Upper lobe of right lung (tissue), 1 donor: ENCODE measurements at regions not wholly inside any gene's neighbourhood (a gene's known extent, or its start where the extent isn't known, plus 50 kb on each side); places are given as distances from the start of the nearest gene placed in this dataset.

Experiments
- ATAC-seq: fragments of 200-7000 bp; cut with Tn5 transposase; one replicate; pipeline ENCODE4 v1.9.1; 2020; ENCODE audit warnings: mild to moderate bottlenecking, moderate library complexity
- DNase-seq: peaks from one replicate; pipeline ENCODE4 v3.0.0-alpha.2; 2020
- H3K27ac ChIP-seq: fragments of 200-600 bp; one replicate; pipeline ENCODE4 v1.8.0; 2022
- H3K27me3 ChIP-seq: fragments of 200-600 bp; one replicate; pipeline ENCODE4 v1.8.0; 2022; ENCODE audit warnings: mild to moderate bottlenecking
- H3K36me3 ChIP-seq: fragments of 200-600 bp; one replicate; pipeline ENCODE4 v1.8.0; 2022
- H3K4me1 ChIP-seq: fragments of 200-600 bp; one replicate; pipeline ENCODE4 v1.8.0; 2022
- H3K4me3 ChIP-seq: fragments of 200-600 bp; one replicate; pipeline ENCODE4 v1.8.0; 2022; ENCODE audit warnings: mild to moderate bottlenecking
- H3K9me3 ChIP-seq: fragments of 200-600 bp; one replicate; pipeline ENCODE4 v1.8.0; 2022
- intact Hi-C: fragments of 100-400 bp; cut with DNase I; formaldehyde crosslinking; loops from one replicate; pipeline ENCODE4 v1.11.0; 2022
- TF ChIP-seq, protein P1 (sequence below): fragments of 200-600 bp; IDR thresholded peaks from one replicate; pipeline ENCODE4 v1.8.0; 2022; ENCODE audit warnings: antibody characterized with exemption
- donor health status: DM: no; HTN: yes; CAD: no; lungs with severe emphysema.

DNA sequence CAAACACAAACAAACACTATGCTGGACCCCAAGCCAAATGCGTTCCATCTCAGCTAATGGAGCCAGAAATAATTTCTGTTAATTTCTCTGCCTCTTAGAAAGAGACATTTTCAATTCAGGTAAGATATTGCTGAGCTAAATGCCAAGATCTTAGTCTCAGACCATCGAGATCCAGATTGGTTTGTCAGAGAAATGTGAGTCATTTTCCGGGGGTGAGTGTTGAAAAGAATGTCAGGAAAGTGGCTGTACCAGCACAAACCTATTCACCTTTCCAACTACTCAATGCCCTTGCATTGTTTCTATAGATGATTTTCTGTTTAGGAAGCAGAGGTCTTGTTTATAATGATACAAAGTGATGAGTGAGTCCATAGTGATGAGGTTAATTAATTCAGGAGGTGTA is 266.8 kb upstream of the TSHZ3 start:
- DNase-seq, result no peak
- intact Hi-C loops, result no loop called here
- TF ChIP-seq, protein P1, sequence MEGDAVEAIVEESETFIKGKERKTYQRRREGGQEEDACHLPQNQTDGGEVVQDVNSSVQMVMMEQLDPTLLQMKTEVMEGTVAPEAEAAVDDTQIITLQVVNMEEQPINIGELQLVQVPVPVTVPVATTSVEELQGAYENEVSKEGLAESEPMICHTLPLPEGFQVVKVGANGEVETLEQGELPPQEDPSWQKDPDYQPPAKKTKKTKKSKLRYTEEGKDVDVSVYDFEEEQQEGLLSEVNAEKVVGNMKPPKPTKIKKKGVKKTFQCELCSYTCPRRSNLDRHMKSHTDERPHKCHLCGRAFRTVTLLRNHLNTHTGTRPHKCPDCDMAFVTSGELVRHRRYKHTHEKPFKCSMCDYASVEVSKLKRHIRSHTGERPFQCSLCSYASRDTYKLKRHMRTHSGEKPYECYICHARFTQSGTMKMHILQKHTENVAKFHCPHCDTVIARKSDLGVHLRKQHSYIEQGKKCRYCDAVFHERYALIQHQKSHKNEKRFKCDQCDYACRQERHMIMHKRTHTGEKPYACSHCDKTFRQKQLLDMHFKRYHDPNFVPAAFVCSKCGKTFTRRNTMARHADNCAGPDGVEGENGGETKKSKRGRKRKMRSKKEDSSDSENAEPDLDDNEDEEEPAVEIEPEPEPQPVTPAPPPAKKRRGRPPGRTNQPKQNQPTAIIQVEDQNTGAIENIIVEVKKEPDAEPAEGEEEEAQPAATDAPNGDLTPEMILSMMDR, result no peak
- H3K27me3 ChIP-seq, result no peaks in the 10 kb centered on the region
- H3K36me3 ChIP-seq, result no peaks in the 10 kb centered on the region
- H3K4me3 ChIP-seq, result no peak overlapping the region
- no peak overlapping the region for H3K27ac ChIP-seq
- H3K9me3 ChIP-seq, result no peaks in the 10 kb centered on the region
- no peak for ATAC-seq
- no peaks in the 10 kb centered on the region for H3K4me1 ChIP-seq

DNA sequence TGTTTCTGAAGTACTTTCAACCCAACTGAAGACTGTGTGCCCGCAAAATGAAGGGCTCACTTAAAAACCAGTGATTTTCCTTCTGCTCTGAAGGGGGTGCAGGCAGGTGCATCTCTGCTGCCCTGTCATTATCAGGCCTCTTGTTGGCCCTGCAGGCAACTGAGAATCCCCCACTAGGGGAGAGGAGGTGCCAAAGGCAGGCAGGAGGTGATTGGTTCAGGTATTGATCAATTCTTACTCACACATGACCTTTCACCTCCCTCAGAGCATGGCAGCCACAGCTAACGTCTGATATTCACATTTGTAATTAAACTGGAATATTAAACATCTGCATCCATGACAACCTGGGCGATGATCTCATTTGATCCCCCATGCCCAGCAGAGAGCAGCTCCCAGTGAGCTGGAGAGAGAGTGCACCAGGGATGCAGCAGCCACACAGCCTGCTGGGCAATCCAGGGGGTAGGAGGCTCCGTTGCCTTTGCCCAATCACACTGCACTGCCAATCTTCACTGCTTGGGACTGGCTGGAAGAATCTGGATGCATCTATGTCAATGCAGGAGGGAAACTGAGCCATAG is 267.9 kb upstream of the TSHZ3 start:
- Histone ChIP-seq H3K27me3 (no peaks in the 10 kb centered on the region), H3K9me3 (no peaks in the 10 kb centered on the region), H3K4me3 (no peak overlapping the region), H3K27ac (no peak overlapping the region), H3K4me1 (no peaks in the 10 kb centered on the region), H3K36me3 (no peaks in the 10 kb centered on the region)
- ATAC-seq (no peak), DNase-seq (no peak)
- intact Hi-C loops, result no loop called here
- TF ChIP-seq, protein P1, result no peak

DNA sequence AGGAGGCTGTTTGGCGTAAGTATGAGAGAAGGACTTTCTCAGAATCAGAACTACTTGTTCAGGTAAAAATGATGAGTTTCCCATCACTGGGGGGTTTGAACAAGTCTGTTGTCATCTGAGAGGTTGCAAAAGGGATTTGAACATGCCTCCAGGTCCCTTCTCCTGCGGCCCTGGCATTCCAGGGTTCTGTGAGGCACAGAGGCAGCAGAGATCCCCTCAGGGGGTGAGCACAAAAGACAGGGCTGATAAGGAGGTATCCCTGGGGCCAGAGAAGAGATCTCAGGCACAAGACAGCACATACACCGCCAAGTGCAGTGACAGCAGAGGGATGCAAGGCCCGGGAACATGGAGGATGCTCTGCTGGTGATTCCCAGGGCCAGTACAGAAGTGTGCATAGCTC is 275.8 kb upstream of the TSHZ3 start:
- no peak for ATAC-seq
- intact Hi-C loops, result no loop called here

DNA sequence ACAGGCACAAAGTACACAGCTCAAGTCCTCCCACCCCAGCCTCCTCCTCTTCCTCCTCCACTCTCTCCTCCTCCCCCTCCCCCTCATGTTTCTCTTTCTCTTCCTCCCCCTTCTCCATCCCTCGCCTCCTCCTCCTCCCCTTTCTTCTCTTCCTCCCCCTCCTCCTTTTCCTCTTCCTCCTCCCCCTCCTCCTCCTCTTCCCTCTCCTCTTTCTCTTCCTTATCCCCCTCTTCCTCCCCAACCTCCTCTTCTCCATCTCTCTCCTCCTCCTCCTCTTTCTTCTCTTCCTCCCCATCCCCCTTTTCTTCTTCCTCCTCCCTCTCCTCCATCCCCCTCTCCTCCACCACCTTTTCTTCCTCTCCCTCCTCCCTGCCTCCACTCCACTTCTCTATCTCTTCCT is 276.3 kb upstream of the TSHZ3 start:
- H3K27ac ChIP-seq, result no peak overlapping the region
- ATAC-seq, result no peak
- TF ChIP-seq, protein P1, result no peak
- H3K4me3 ChIP-seq, result no peak overlapping the region
- no peaks in the 10 kb centered on the region for H3K4me1 ChIP-seq
- intact Hi-C loops, result no loop called here
- H3K9me3 ChIP-seq, result no peaks in the 10 kb centered on the region
- H3K27me3 ChIP-seq, result no peaks in the 10 kb centered on the region
- no peak for DNase-seq
- no peaks in the 10 kb centered on the region for H3K36me3 ChIP-seq

More for the DNA sequence above, 275.8 kb upstream of the TSHZ3 start:
- no peaks in the 10 kb centered on the region for H3K9me3 ChIP-seq
- no peak overlapping the region for H3K4me3 ChIP-seq
- no peaks in the 10 kb centered on the region for H3K27me3 ChIP-seq
- H3K36me3 ChIP-seq, result no peaks in the 10 kb centered on the region
- no peak overlapping the region for H3K27ac ChIP-seq
- no peaks in the 10 kb centered on the region for H3K4me1 ChIP-seq
- DNase-seq, result no peak
- TF ChIP-seq, protein P1, result no peak

DNA sequence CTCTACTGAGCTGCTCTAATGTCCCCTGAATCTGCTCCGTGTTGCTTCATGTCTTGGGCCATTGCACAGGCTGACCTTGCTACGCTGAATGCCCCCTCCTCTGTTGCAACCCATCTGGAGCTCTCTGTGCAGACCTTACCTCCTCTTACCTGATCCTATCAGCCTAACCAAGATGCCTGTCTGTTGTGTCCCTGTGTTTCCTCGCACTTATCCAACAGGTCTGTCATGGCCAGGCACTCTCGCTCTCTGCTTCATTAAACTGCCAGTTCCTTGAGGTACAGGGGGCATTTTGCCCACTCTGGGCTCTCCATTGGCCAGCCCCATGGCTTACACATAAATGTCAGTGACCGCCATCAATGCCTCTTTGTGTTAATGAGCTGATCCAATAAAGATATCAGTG is 277.7 kb upstream of the TSHZ3 start:
- no peaks in the 10 kb centered on the region for H3K27me3 ChIP-seq
- H3K36me3 ChIP-seq, result no peaks in the 10 kb centered on the region
- H3K4me3 ChIP-seq, result no peak overlapping the region
- ATAC-seq (no peak), DNase-seq (no peak)
- intact Hi-C loops, result no loop called here
- H3K9me3 ChIP-seq, result no peaks in the 10 kb centered on the region
- TF ChIP-seq, protein P1, result no peak
- no peaks in the 10 kb centered on the region for H3K4me1 ChIP-seq
- H3K27ac ChIP-seq, result no peak overlapping the region
